ENCODE measurements at regions not wholly inside any gene's neighbourhood (a gene's known extent, or its start where the extent isn't known, plus 50 kb on each side); places are given as distances from the start of the nearest gene placed in this dataset.

- Histone ChIP-seq H3K9me3 (ENCODE audit: low read depth, low read length, poor library complexity, severe bottlenecking) (no peaks in the 10 kb centered on the region), H3K4me3 (ENCODE audit: low read depth, low read length, poor library complexity, severe bottlenecking) (no peak overlapping the region), H3K27ac (ENCODE audit: low read depth, low read length, poor library complexity, severe bottlenecking) (no peak overlapping the region), H3K4me1 (ENCODE audit: insufficient read depth, low read length, poor library complexity, severe bottlenecking) (no peaks in the 10 kb centered on the region), H3K27me3 (replicated peaks; ENCODE audit: insufficient read depth, low read depth, low read length, poor library complexity) (no peaks in the 10 kb centered on the region), H3K36me3 (ENCODE audit: insufficient read depth, low read length, poor library complexity, severe bottlenecking) (no peaks in the 10 kb centered on the region)
- no TSS peak for BruUV-seq (replicated peaks)
- no peak for DNase-seq (ENCODE audit: low spot score)
- TF ChIP-seq, protein P1, sequence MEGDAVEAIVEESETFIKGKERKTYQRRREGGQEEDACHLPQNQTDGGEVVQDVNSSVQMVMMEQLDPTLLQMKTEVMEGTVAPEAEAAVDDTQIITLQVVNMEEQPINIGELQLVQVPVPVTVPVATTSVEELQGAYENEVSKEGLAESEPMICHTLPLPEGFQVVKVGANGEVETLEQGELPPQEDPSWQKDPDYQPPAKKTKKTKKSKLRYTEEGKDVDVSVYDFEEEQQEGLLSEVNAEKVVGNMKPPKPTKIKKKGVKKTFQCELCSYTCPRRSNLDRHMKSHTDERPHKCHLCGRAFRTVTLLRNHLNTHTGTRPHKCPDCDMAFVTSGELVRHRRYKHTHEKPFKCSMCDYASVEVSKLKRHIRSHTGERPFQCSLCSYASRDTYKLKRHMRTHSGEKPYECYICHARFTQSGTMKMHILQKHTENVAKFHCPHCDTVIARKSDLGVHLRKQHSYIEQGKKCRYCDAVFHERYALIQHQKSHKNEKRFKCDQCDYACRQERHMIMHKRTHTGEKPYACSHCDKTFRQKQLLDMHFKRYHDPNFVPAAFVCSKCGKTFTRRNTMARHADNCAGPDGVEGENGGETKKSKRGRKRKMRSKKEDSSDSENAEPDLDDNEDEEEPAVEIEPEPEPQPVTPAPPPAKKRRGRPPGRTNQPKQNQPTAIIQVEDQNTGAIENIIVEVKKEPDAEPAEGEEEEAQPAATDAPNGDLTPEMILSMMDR (conservative IDR thresholded peaks at IDR 0.05; ENCODE audit: low read depth, low read length), result no peak
- TF ChIP-seq EZH2 (IDR thresholded peaks at IDR 0.05; ENCODE audit: borderline replicate concordance, low read depth, low read length, poor library complexity, severe bottlenecking), result no peak
- POLR2A ChIA-PET (ENCODE audit: low non-redundant PET), result no interaction called here
- intact Hi-C loops (cut with micrococcal nuclease; ENCODE audit: unreplicated experiment), result no loop called here
- CTCF ChIA-PET, result no interaction called here
Measured at GRCh38 chr21:16181018-16181417, 451.2 kb downstream of the USP25 start.

DNA sequence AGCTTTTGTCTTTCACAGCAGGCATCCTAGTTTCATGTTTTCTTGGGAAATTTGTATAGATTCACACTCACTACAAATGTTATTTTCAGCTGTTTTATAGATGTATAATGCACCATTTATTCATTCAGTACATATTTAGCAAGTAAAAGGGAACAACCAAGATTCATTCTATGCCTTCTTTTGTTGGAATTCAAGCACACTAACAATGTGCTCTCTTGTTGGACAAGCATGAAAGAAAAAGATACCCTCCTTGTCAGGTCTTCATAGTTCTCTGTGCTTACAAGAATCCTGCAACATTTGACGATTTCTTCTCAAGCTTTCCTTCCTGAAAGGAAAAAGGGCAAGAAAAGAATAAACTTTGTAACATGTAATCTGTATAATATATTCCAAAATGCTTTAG, 456.0 kb downstream of the USP25 start:
- DNase-seq (ENCODE audit: low spot score), result no peak
- H3K36me3 ChIP-seq (ENCODE audit: insufficient read depth, low read length, poor library complexity, severe bottlenecking), result no peaks in the 10 kb centered on the region
- H3K27ac ChIP-seq (ENCODE audit: low read depth, low read length, poor library complexity, severe bottlenecking), result no peak overlapping the region
- ChIA-PET CTCF (no interaction called here), POLR2A (ENCODE audit: low non-redundant PET) (no interaction called here)
- no peaks in the 10 kb centered on the region for H3K27me3 ChIP-seq (replicated peaks; ENCODE audit: insufficient read depth, low read depth, low read length, poor library complexity)
- H3K4me3 ChIP-seq (ENCODE audit: low read depth, low read length, poor library complexity, severe bottlenecking), result no peak overlapping the region
- no TSS peak for BruUV-seq (replicated peaks)
- no peak for TF ChIP-seq EZH2 (IDR thresholded peaks at IDR 0.05; ENCODE audit: borderline replicate concordance, low read depth, low read length, poor library complexity, severe bottlenecking)
- TF ChIP-seq, protein P1 (conservative IDR thresholded peaks at IDR 0.05; ENCODE audit: low read depth, low read length), result no peak
- intact Hi-C loops (cut with micrococcal nuclease; ENCODE audit: unreplicated experiment), result no loop called here
- H3K4me1 ChIP-seq (ENCODE audit: insufficient read depth, low read length, poor library complexity, severe bottlenecking), result no peaks in the 10 kb centered on the region
- peaks cover 2% of the 10 kb centered on the region for H3K9me3 ChIP-seq (ENCODE audit: low read depth, low read length, poor library complexity, severe bottlenecking)

- Histone ChIP-seq H3K27ac (ENCODE audit: low read depth, low read length, poor library complexity, severe bottlenecking) (no peak overlapping the region), H3K36me3 (ENCODE audit: insufficient read depth, low read length, poor library complexity, severe bottlenecking) (no peaks in the 10 kb centered on the region), H3K4me3 (ENCODE audit: low read depth, low read length, poor library complexity, severe bottlenecking) (no peak overlapping the region), H3K27me3 (replicated peaks; ENCODE audit: insufficient read depth, low read depth, low read length, poor library complexity) (no peaks in the 10 kb centered on the region), H3K4me1 (ENCODE audit: insufficient read depth, low read length, poor library complexity, severe bottlenecking) (no peaks in the 10 kb centered on the region), H3K9me3 (ENCODE audit: low read depth, low read length, poor library complexity, severe bottlenecking) (peaks cover 2% of the 10 kb centered on the region)
- ChIA-PET POLR2A (ENCODE audit: low non-redundant PET) (interaction anchor here (0.6 kb wide), 1 partner anchor 1140 kb away, joined by 3 read pairs; no protein-coding TSS in a partner anchor), CTCF (no interaction called here)
- TF ChIP-seq EZH2 (IDR thresholded peaks at IDR 0.05; ENCODE audit: borderline replicate concordance, low read depth, low read length, poor library complexity, severe bottlenecking), result no peak
- TF ChIP-seq, protein P1 (conservative IDR thresholded peaks at IDR 0.05; ENCODE audit: low read depth, low read length), result no peak
- BruUV-seq (replicated peaks), result no TSS peak
- intact Hi-C loops (cut with micrococcal nuclease; ENCODE audit: unreplicated experiment), result no loop called here
- DNase-seq (ENCODE audit: low spot score), result no peak
Measured at GRCh38 chr21:16186742-16187141, 457.0 kb downstream of the USP25 start.

All from A673 (cell line).